UCSD-AML1 (cell line): ENCODE measurements at regions not wholly inside any gene's neighbourhood (a gene's known extent, or its start where the extent isn't known, plus 50 kb on each side); places are given as distances from the start of the nearest gene placed in this dataset.

Experiments used
- DNase-seq: peaks from one replicate; lab custom pipeline; 2025; ENCODE audit not compliant: unreplicated experiment; lab: John Stamatoyannopoulos, UW

DNA sequence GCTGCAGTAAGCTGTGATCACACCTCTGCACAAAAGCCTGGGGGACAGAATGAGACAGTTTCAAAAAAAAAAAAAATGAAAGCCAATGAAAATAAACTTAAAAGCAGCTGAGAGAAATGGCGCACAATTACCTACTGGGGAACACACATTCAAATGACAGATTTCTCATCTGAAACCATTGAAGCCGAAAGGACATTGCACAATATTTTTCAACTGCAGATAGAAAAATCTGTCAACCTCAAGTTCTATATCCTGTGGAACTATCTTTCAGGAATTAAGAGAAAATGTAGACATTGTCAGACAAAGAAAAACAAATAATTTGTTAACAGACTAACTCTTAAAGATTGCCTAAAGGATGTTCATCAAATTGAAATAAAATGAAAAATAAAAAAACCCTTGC lies 442.8 kb downstream of the MATN1 start:
- no peak for DNase-seq

DNA sequence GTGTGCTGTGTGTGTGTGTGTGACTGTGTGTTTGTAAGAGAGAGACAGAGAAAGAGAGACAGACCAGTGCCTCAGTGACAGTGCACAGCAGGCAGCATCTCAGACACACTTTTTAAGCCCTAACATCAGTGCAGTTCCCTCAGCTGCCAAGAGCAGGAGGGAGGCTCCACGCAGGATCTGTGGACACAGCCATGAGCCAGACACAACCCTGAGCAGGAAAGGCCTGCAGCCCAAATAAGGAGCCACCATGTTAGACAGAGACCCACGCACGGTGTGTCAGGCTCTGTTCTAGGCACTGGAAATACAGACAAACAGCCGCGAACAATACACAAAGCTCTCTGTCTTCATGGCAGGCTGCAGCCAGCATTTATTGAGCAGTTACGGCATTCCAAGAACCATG lies 445.5 kb downstream of the MATN1 start:
- no peak for DNase-seq

DNA sequence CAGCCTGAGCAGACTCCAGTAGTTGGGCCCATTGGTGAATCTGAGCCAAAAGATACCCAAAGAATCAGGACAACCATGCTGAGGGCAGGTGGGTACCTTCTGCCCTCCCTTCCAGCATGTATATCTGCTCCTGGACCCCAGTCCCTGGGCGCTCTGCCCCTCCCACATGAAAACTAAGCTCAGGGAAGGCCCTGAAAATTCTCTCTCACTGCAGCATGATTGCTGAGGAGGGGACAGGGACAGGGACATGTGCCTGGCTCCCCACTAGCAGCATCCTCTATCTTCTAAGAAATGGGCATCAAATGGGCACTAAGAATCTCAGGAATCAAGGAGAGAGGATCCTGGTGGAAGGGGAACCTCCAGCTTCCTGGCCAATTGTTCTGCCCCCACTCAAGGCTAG lies 446.0 kb downstream of the MATN1 start:
- DNase-seq: no peak

DNA sequence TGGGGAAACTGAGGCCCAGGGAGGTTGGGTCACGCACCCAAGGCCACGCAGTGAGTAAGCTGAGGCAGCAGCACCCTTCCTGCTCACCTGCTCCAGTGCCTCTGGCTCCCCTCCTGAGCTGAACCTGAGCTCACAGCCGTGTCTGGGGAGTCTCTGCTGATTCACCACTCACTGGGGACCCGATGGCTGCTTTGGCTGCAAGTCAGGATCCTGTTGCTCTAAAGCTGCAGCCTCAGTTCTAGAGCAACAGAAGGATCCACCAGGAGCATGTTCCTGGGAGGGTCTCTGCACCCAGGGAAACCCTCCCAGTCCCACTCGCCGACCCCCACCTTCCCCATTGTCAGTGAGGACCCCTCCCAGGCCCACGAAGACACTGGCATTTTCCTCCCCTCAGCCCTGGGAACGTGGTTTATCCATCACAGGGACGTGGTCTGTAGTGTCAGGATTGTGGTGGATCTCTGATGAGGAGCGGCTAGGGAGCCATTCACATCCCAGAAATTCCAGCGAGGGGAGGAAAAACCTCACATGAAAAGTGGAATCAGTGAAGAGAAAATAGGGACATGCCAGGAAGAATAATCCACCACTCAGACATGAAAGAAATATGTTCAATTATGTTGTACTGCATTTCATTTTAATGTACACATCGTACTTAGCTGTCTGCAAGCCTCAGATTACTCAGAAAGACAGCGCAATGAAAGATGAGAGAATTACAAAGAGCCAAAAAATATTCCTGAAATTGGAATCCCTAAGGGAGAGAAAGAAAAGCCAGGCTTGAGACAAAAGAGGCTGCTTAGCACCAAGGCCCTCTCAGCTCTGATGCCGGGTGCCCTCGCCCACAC lies 447.2 kb downstream of the MATN1 start:
- no peak for DNase-seq

DNA sequence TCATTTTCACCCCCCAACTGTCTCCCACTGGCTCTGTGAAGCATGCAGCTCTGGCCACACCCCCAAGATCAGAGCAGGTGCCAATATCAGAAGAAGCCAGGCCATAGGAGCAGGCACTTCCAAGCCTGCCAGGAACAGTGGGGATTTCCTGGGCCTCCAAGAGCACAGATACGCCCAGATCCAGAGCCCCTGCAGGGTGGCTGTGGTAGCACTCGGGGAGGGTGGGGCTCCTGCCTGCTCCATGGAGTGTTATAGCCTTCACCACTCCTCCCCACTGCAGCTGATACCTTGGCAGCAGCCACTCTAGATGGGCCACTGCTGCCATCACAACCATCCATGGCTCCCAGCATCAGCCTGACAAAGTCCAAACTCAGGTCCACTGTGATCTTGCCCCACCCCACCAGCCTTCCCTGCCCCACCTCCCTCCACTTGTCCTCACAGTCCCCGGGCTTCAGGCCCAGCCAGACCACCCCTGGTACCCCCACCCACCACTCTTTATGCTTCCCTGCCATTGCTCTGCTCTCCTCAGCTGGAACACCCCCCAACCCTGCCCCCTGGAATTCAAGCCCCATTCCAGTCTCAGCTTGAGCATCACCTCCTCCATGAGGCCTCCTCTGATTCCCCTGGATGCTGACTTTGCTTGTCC lies 448.3 kb downstream of the MATN1 start:
- DNase-seq: no peak

DNA sequence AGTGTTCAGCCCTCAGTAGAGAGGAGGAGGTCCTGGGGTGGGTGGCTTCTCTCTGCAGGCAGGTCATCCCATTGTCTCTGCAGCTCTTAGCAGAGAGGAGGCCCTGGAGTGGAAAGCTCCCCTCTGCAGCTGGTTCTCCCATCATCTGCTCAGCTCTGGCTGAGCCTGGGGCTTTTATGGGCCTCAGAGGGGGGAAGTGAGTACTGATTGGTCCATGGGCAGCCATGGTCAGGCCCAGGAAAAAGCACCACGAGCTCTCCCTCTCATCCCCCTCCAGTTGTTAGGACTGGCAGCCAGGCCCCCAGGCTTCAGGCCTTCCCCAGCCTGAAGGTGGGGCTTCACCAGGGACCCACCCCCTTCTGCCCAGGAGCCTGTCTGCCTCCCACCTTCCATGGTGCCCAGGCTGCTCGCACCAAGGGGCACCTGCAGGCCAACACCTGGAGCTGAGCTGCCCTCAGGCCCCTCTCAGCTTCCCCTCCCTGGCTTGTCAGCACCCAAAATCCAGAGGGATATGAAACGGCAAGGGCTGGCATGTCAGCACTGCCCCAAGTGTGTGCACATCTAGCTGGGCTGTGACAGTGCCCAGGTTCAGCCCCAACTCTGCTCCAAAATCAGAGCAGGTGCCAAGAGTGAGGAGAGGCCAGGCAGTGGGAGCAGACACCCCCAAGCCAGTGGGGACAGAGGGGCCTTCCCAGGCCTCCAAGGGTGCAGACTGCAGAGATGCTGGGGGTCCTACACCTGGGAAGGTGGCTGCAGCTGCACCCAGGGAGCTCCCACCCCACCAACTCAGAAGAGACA lies 449.0 kb downstream of the MATN1 start:
- DNase-seq: no peak

DNA sequence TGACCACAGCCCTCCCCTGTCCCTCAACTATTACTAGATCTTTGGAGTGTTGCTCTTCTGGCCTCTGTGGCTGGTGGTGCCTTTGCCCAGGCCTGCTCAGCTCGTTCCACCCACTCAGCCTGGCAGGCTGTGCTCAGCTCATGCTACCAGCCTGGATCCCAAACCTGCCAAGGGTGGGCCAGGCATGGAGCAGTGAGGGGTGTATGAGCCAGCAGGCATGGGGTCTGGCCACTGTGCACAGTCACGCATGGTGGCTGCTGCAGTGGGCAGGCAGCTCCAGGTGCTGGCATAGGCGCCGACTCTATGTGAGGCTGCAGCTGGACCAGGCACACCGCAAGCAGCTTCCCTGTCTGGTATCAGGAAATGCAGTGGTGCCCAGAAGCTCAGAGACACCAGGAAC lies 449.9 kb downstream of the MATN1 start:
- no peak for DNase-seq

DNA sequence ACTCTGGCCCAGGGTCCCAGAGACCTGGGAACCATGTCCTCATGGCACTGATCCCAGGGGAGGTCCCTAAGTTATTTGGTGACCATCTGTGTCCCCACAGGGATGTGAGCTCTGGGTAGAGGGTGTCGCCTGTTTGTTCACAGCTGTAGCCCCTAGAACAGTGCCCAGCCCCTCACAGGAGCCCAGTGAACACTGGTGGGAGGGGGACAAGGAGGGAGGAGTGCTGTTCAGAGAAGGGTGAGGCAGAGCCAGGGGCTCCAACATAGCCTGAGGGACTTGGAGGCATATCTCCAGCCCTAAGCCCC lies 450.4 kb downstream of the MATN1 start:
- no peak for DNase-seq

DNA sequence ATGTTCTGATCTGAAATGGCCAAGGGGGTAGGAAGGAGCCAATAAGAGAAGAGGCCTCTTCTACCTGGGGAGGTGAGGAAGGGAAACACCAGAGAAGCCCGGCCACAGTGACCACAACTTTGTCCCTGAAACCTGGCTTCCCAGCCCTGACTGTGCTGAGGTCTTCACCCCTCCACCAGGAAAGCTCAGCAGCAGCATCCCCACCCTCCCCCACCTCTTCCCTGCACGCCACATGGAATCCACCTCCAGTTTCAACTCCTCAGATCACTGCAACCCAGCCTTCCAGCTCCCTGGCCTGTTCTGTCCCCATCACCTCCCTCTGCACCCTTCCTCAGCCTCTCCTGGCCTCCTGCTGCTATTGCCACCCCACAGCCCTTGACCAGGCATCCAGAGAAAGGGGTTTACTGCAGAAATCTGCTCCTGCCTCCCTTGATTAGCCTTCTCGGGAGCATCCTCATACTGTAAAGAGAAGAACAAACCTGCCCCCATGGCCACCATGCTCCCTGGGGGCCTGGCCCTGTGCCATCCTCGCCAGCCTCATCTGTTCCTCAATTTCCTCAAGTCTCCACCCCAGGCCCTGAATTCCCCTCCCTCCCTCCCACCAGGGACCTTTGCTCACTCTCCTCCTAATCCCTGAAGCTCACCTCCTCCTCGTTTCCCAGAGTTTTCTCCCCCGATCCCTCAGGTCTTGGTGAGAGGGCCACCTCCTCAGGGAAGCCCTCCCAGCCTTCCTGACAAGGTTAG lies 450.9 kb downstream of the MATN1 start:
- no peak for DNase-seq

DNA sequence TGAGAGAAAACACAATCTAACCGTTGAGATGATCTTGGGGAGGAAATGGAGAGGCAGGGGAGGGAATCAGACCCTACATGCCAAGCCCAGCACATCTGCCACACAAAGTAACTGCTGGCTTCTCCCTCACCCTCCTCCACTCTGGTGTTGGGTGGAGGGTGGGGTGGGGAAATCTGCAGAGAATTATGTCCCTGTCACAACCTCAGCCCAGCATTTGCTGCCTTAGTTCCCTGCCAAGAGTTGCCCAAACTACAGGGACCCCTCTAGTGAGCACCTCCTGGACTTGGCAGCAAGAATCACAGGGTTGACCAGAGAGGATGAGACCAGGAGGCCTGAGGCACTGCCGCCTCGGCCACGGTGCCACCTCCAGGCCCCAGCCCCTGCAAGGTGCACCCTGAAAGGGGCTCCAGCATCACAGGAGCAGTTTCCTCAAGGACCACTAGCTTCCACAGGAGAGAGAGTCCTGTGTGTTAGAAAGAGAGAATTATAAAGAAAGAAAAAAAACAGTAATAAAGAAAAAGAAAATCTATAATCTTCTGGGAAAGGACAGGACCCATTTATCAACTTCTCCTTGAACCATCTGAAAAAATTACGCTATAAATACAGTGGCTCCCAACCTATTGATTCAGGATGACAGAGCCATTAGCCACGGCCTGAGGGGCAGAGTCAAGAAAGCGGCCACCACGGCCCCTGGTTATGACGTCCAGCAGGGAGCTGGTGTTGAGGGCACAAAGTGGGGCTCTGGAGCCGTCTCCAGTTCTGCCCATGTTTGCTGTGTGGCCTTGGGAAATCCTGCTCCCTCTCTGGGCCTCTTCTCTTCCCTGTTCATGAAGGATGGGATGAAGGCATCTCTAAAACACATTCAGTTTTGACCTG lies 451.7 kb downstream of the MATN1 start:
- no peak for DNase-seq

DNA sequence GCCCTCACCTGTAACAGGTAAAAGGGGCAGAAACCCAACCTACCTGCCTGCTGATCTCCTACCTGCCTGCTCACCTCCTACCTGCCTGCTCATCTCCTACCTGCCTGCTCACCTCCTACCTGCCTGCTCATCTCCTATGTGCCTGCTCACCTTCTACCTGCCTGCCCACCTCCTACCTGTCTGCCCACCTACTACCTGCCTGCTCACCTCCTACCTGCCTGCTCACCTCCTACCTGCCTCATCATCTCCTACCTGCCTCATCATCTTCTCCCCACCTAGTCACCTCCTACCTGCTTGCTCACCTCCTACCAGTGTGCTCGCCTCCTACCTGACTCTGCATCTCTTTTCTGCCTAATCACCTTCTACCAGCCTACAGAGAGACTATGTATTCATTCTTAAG lies 452.9 kb downstream of the MATN1 start:
- no peak for DNase-seq

DNA sequence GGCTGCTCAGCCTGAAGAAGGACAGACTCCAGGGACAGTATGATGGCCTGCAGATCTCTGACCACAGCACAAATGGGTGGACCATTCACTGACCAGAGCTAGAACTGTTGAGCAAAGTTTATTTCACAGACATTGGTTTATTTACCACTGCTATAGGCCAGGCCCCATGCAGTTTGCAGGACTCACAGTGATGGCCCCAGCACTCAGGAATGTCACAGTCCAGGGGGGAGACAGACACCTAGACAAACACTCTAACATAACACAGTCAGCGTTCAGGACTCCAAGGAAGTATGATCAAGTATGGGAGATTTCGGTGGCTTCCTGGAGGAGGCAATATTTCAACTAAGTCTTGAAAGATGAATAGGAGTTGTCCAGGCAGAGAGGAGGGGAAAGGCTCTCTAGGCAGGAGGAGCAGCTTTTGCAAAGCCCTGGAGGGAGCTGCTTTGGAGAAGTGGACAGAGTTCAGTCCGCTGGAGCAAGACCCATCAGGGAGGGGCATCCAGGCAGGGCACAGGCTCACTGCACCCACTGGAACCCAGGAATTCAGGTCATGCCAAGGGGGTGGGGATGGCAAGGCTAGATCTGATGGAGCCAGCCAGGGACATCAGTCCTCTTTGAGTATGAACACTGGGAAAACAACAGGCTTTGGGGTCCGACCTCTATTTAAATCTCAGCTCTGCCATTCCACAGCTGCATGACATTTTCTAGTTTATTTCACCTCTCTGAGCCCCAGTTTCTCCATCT lies 454.3 kb downstream of the MATN1 start:
- DNase-seq: no peak

DNA sequence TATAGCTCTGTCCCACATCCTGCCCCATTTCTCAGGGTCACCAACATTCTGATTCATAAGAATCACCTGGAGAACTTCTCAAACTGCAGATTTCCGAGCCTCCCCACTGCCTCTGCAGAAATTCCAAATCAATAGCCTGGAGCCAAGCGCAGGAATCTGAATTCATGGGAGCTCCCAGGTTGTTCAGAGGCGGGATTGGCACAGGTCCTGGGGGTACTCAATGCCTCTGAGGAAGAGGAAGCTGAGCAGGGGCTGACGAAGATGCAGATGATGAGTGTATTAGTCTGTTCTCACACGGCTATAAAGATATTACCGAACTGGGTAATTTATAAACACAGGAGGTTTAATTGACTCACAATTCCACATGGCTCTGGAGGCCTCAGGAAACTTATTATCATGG lies 455.5 kb downstream of the MATN1 start:
- DNase-seq: no peak

DNA sequence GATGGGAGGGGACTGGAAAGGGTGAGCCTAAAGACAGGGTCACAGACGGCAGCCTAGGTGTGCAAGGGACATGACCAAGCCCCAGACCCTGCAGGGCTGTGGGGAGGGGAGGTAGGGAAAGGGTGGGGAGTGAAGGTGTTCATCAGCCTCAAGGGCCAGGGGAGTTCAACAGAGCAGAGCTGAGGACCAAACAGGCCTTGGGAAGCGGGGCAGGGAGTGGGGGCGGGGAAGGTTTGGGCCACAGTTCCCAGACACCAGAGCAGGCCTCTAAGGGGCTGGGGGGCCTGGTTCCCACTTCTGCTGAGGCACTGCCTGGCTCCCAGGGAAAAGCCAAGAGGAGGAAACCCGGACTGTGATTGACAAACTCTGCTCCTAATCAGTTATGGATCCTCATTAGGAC lies 456.3 kb downstream of the MATN1 start:
- no peak for DNase-seq

DNA sequence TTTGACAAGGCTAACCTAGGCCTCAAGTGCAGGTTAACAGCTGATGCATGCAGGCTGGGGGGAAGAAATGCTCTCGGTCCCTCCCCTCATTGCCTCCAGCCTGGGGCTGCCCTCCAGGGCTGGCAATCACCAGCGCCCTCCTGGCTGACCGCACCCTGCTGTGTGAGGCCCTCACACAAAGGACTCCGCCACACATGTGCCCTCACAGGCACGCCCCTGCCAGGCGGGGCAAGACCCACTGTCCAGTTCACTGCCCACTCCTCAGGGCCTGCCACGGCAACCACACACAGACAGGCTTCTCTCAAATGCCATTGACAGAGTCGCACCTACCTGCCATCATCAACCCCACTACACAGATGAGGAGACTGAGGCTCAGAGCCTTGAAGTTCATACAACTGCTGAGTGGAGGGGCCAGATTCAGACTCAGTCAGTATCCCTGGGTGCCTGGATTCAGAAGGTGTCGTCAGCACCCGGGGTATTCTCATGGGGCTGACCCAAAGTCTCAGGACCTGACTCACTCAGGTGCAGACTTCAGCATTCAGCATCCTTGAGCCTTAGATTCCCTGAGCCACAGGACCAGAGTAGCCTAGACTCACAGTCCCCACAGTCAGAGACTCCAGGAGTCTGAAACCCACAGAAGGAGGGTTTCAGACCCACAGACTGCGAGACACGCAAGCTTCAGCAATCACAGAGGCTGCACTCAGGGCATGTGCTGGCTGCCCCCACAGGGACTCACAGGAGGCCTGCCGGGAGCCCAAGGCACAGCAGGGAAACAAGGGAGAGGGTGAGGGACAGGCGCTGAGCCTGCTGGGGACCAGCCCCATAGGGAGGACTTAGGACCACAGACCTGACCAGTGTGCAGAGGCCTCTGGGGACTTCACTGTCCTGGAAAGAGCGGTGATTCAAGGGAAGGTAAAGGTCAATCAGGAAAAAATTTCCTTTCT lies 458.0 kb downstream of the MATN1 start:
- no peak for DNase-seq

DNA sequence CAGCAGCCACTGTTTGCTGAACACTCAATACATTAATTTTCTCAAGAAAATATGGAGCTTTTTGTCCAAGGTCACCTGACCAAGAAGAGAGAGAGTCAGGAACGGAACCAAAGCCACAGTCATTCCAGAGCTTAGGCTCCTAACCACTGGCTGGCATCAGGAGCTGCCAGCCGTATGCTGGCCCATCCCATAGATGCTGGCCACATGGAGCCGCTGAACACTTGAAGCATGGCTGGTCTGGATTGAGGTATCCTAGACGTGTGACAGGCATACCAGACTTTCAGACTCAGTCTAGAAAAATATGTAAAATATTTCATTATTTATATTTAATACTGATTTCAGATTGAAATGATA lies 458.7 kb downstream of the MATN1 start:
- no peak for DNase-seq

DNA sequence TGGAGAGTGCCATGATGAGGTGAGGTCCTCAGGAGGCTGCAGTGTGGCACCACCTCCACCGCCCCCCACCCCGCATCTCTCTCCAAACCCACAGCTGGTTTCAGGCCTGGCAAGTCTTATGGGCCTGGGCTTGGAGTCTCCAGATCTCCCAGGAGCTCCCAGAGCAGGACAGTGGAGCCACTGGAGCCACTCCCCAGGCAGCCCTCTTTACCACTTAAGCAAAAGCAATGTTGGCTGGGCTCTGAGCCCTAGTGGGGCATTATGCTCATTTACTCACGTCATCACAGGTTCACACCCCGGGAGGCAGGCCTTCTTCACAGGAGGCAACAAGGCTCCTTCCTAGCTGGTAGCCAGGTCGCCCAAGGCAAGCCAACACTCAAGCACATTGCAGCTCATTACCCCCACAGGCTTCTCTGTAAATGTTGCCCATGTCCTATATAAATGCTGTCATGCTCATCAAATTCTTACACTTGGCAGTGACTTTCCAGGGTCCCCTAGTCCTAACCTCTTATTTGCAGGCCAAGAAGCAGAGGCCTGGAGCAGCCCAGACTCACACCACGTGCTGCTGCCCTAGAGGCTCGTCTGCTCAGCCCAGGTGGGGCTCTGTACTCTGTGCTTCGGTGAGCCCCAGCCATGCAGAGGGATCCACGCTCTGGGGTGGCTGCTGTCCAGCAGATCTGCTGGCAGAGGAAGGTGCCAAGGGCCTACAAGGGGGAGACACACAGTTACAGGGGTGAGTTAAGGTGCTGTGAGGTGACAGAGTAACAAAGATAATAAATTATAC lies 459.3 kb downstream of the MATN1 start:
- no peak for DNase-seq

DNA sequence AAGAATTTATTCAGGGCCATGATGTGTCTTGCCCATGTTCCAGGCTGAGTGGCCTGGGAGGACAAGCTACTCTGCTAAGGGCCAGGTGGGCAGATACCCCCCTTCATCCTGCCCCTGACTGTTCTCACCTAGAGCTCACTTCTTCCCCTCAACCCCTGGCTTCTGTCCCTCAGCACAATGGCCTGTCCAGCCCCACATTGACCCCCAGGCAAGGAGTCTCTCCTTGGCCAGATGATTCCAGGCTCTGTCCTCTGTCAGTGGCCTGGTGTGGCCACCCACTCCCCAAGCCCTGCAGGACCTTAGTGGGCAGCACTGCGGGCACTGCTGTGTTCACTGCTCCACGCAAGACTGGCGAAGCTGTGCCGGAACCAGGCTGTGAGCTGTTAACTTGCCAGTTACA lies 460.0 kb downstream of the MATN1 start:
- DNase-seq: no peak
